Endothelial cell of umbilical vein (primary cell): ENCODE measurements at regions not wholly inside any gene's neighbourhood (a gene's known extent, or its start where the extent isn't known, plus 50 kb on each side); places are given as distances from the start of the nearest gene placed in this dataset.

ENCODE experiments used
- BruUV-seq: library from RNA; stranded (reverse); fragments of 400-500 nt; replicated peaks from 2 replicates; lab custom pipeline; 2021; lab: Mats Ljungman, UMichigan
- CTCF ChIA-PET: fragments of 300-600, 350-600 bp; sonication (Branson Sonifier 250); formaldehyde crosslinking; loops from one replicate; lab custom pipeline; 2021; ENCODE audit warnings: antibody characterized with exemption, inconsistent platforms; lab: Charles Lee
- POLR2A ChIA-PET: fragments of 300-600, 350-600 bp; sonication (Branson Sonifier 250); formaldehyde crosslinking; loops from one replicate; lab custom pipeline; 2021; ENCODE audit warnings: antibody characterized with exemption, inconsistent platforms; lab: Charles Lee
- DNase-seq: peaks from one replicate; pipeline ENCODE4 v3.0.0-alpha.2; 2011; ENCODE audit warnings: low read depth, low spot score
- FAIRE-seq: peaks from 2 replicates; lab custom pipeline; 2011; peaks lifted over from hg19 to GRCh38; lab: Jason Lieb, UNC
- H2AFZ ChIP-seq: 2 replicates; pipeline ENCODE4 v1.6.0; 2012; ENCODE audit warnings: low read depth, low read length, control low read depth, inconsistent platforms
- H3K27ac ChIP-seq: 2 replicates; pipeline ENCODE4 v1.5.1; 2011; ENCODE audit warnings: low read depth, mild to moderate bottlenecking, control low read depth, low read length, moderate library complexity; ENCODE audit not compliant: insufficient read depth
- H3K27me3 ChIP-seq, 2 experiments: 2 replicates each; pipeline versions ENCODE4 v1.6.0 to v1.6.1; 2011; ENCODE audit warnings: low read length in 2 of 2, mixed read lengths in 1 of 2; ENCODE audit not compliant: control insufficient read depth in 2 of 2, insufficient read depth in 2 of 2
- H3K36me3 ChIP-seq, 2 experiments: 2 replicates in 1 of 2; 3 replicates in 1 of 2; pipeline ENCODE4 v1.5.1; 2011; ENCODE audit warnings: low read length in 2 of 2, mild to moderate bottlenecking in 1 of 2, moderate library complexity in 1 of 2; ENCODE audit not compliant: control insufficient read depth in 2 of 2, insufficient read depth in 2 of 2; ENCODE audit errors: extremely low read depth in 1 of 2
- H3K4me1 ChIP-seq: 3 replicates; pipeline ENCODE4 v1.5.1; 2011; ENCODE audit warnings: mild to moderate bottlenecking, low read length; ENCODE audit not compliant: control insufficient read depth, insufficient read depth; ENCODE audit errors: extremely low read depth
- H3K4me2 ChIP-seq: 2 replicates; pipeline ENCODE4 v1.6.1; 2011; ENCODE audit warnings: low read length, control low read depth, mixed read lengths; ENCODE audit not compliant: insufficient read depth
- H3K4me3 ChIP-seq, 3 experiments: fragments of 200-600 bp in 1 of 3; sonication (generic), shearing (Covaris generic) in 1 of 3; replicated peaks in 1 of 3; 2 replicates each; pipeline ENCODE4 v1.5.1; 2011 to 2016; ENCODE audit warnings: control low read depth in 3 of 3, low read length in 3 of 3, mild to moderate bottlenecking in 2 of 3, inconsistent platforms in 1 of 3, low read depth in 1 of 3, moderate library complexity in 1 of 3; ENCODE audit not compliant: insufficient read depth in 1 of 3
- H3K79me2 ChIP-seq: 2 replicates; pipeline ENCODE4 v1.6.0; 2012; ENCODE audit warnings: low read length, inconsistent platforms; ENCODE audit not compliant: control insufficient read depth, insufficient read depth
- H3K9ac ChIP-seq: replicated peaks from 2 replicates; pipeline ENCODE3; 2011; ENCODE audit warnings: low read length, control low read depth; ENCODE audit not compliant: insufficient read depth; ENCODE audit errors: extremely low read depth
- H3K9me1 ChIP-seq: replicated peaks from 3 replicates; pipeline ENCODE4 v1.6.0; 2011; ENCODE audit warnings: mild to moderate bottlenecking, low read length; ENCODE audit not compliant: control insufficient read depth, insufficient read depth; ENCODE audit errors: extremely low read depth
- H3K9me3 ChIP-seq: replicated peaks from 2 replicates; pipeline ENCODE4 v1.5.1; 2012; ENCODE audit warnings: low read length, inconsistent platforms; ENCODE audit not compliant: control insufficient read depth, insufficient read depth
- H4K20me1 ChIP-seq: replicated peaks from 2 replicates; pipeline ENCODE3; 2011; ENCODE audit warnings: mild to moderate bottlenecking, low read length; ENCODE audit not compliant: control insufficient read depth, insufficient read depth; ENCODE audit errors: extremely low read depth
- CTCF ChIP-seq, 2 donors: IDR thresholded peaks; 1 replicate in 1 of 2; 2 replicates in 1 of 2; pipeline ENCODE4 v1.5.1; 2011; ENCODE audit warnings: low read length in 2 of 2, mild to moderate bottlenecking in 2 of 2, moderate library complexity in 2 of 2, control low read depth in 1 of 2, inconsistent platforms in 1 of 2, low read depth in 1 of 2; ENCODE audit not compliant: insufficient read depth in 1 of 2; ENCODE audit errors: extremely low read depth in 1 of 2
- EZH2 ChIP-seq: IDR thresholded peaks from 2 replicates; pipeline ENCODE4 v1.6.1; 2012; ENCODE audit warnings: borderline replicate concordance, low read depth, mild to moderate bottlenecking, moderate library complexity, low read length, inconsistent platforms; ENCODE audit not compliant: severe bottlenecking
- FOS ChIP-seq: IDR thresholded peaks from 2 replicates; pipeline ENCODE4 v1.6.1; 2011; ENCODE audit warnings: mild to moderate bottlenecking, low read length, moderate library complexity, borderline replicate concordance; ENCODE audit not compliant: insufficient read depth
- GATA2 ChIP-seq: IDR thresholded peaks from 2 replicates; pipeline ENCODE4 v1.7.0; 2011; ENCODE audit warnings: low read depth, mild to moderate bottlenecking, moderate library complexity, mixed read lengths, low read length; ENCODE audit not compliant: insufficient read length, insufficient read depth
- JUN ChIP-seq: IDR thresholded peaks from 2 replicates; pipeline ENCODE4 v1.6.1; 2011; ENCODE audit warnings: borderline replicate concordance, low read depth; ENCODE audit not compliant: insufficient read length, insufficient read depth
- MAX ChIP-seq: IDR thresholded peaks from 2 replicates; pipeline ENCODE4 v1.6.1; 2011; ENCODE audit not compliant: insufficient read depth, insufficient read length
- MYC ChIP-seq: IDR thresholded peaks from one replicate; pipeline ENCODE4 v1.6.1; 2011; ENCODE audit warnings: mild to moderate bottlenecking, low read depth, low read length
- POLR2A ChIP-seq: IDR thresholded peaks from 2 replicates; pipeline ENCODE4 v1.6.1; 2012; ENCODE audit warnings: low read depth, mild to moderate bottlenecking, control low read depth, low read length
- POLR2AphosphoS5 ChIP-seq: IDR thresholded peaks from 2 replicates; pipeline ENCODE4 v1.6.1; 2012; ENCODE audit warnings: low read depth, mild to moderate bottlenecking, control low read depth, low read length, moderate library complexity; ENCODE audit not compliant: insufficient read depth
- dilution Hi-C: fragments of 300-500 bp; cut with MboI; formaldehyde crosslinking; loops from one replicate; pipeline ENCODE4 v1.15.0; 2019; ENCODE audit warnings: low sequenced_read_pairs; ENCODE audit not compliant: extremely low pct_ligation_motif_present
- intact Hi-C: fragments of 100-400 bp; cut with micrococcal nuclease; formaldehyde crosslinking; loops from one replicate; pipeline ENCODE4 v1.10.0; 2022

GRCh38 chr2:163405298-163405697 lies 330.5 kb downstream of the FIGN start:
- Histone ChIP-seq H3K27me3 (no peaks in the 10 kb centered on the region), H3K4me2 (no peak overlapping the region), H2AFZ (no peak overlapping the region), H3K4me1 (no peaks in the 10 kb centered on the region), H3K36me3 (no peaks in the 10 kb centered on the region), H3K9me1 (no peaks in the 10 kb centered on the region), H3K79me2 (no peaks in the 10 kb centered on the region), H3K9ac (no peak overlapping the region), H3K4me3 (no peak overlapping the region), H4K20me1 (no peaks in the 10 kb centered on the region), H3K9me3 (no peaks in the 10 kb centered on the region), H3K27ac (no peak overlapping the region)
- ChIA-PET POLR2A (no interaction called here), CTCF (interaction anchor here (1.0 kb wide), 1 partner anchor 12 kb away, joined by 3 read pairs; no protein-coding TSS in a partner anchor)
- BruUV-seq, result no TSS peak
- no peak for DNase-seq
- no peak for TF ChIP-seq GATA2
- TF ChIP-seq CTCF (IDR thresholded peaks at IDR 0.05; ENCODE audit: extremely low read depth in 1 of 2, insufficient read depth in 1 of 2, low read depth in 1 of 2, low read length in 2 of 2), result no peak
- TF ChIP-seq POLR2A, result no peak
- no peak for TF ChIP-seq MYC
- TF ChIP-seq JUN, result no peak
- TF ChIP-seq EZH2, result no peak
- no peak for TF ChIP-seq FOS
- no peak for TF ChIP-seq MAX
- TF ChIP-seq POLR2AphosphoS5, result no peak
- no peak for FAIRE-seq
- intact Hi-C loops (no loop called here), dilution Hi-C loops (no loop called here)
